HEK293 (cell line): ENCODE measurements at regions not wholly inside any gene's neighbourhood (a gene's known extent, or its start where the extent isn't known, plus 50 kb on each side); places are given as distances from the start of the nearest gene placed in this dataset.

Source experiments
- CTCF ChIA-PET: fragments of 350-600 bp; formaldehyde crosslinking; extraction: SDS; loops from one replicate; lab custom pipeline; 2021; ENCODE audit warnings: antibody characterized with exemption; lab: Yijun Ruan, JAX
- POLR2A ChIA-PET: fragments of 300-600 bp; formaldehyde crosslinking; extraction: SDS; loops from one replicate; lab custom pipeline; 2020; ENCODE audit warnings: antibody characterized with exemption, inconsistent platforms; lab: Yijun Ruan, JAX
- H3K27ac ChIP-seq: fragments of 200-500 bp; sonication (Bioruptor generic); 2 replicates; pipeline ENCODE4 v1.5.1; 2014; ENCODE audit warnings: low read depth, low read length, control low read depth, inconsistent platforms; ENCODE audit errors: extremely low read depth
- H3K36me3 ChIP-seq, 2 experiments: fragments of 200-500 bp in 1 of 2; sonication (Bioruptor generic) in 1 of 2; 1 replicate in 1 of 2; 2 replicates in 1 of 2; pipeline ENCODE4 v1.5.1; 2014 to 2017; ENCODE audit warnings: inconsistent platforms in 2 of 2, low read length in 2 of 2; ENCODE audit not compliant: control insufficient read depth in 2 of 2, insufficient read depth in 1 of 2
- H3K4me1 ChIP-seq: fragments of 200-500 bp; sonication (Bioruptor generic); 2 replicates; pipeline ENCODE4 v1.5.1; 2014; ENCODE audit warnings: mild to moderate bottlenecking, low read length, inconsistent platforms; ENCODE audit not compliant: control insufficient read depth, insufficient read depth
- H3K4me3 ChIP-seq: 2 replicates; pipeline ENCODE4 v1.5.1; 2011; ENCODE audit warnings: low read depth, mild to moderate bottlenecking, control low read depth, low read length, moderate library complexity
- H3K9me3 ChIP-seq: fragments of 200-500 bp; sonication (Bioruptor generic); 2 replicates; pipeline ENCODE4 v1.5.1; 2014; ENCODE audit warnings: low read depth, low read length, inconsistent platforms; ENCODE audit not compliant: control insufficient read depth, insufficient read depth
- EGR2 ChIP-seq: fragments of 450-650 bp; formaldehyde crosslinking; IDR thresholded peaks from 2 replicates; pipeline ENCODE4 v1.5.1; 2016; ENCODE audit warnings: low read depth, missing biosample characterization, missing genetic modification characterization
- INSM2 ChIP-seq: fragments of 450-650 bp; formaldehyde crosslinking; IDR thresholded peaks from 2 replicates; pipeline ENCODE4 v1.5.1; 2016; ENCODE audit warnings: missing biosample characterization, missing genetic modification characterization
- KLF1 ChIP-seq: fragments of 450-650 bp; formaldehyde crosslinking; IDR thresholded peaks from 2 replicates; pipeline ENCODE4 v1.5.1; 2016; ENCODE audit warnings: missing biosample characterization, missing genetic modification characterization
- KLF8 ChIP-seq: fragments of 450-650 bp; formaldehyde crosslinking; IDR thresholded peaks from 2 replicates; pipeline ENCODE4 v1.5.1; 2016; ENCODE audit warnings: missing biosample characterization, missing genetic modification characterization
- OSR2 ChIP-seq: fragments of 450-650 bp; formaldehyde crosslinking; IDR thresholded peaks from 2 replicates; pipeline ENCODE4 v1.5.1; 2016; ENCODE audit warnings: missing biosample characterization, missing genetic modification characterization
- PRDM2 ChIP-seq: fragments of 450-650 bp; formaldehyde crosslinking; IDR thresholded peaks from 2 replicates; pipeline ENCODE4 v1.5.1; 2016; ENCODE audit warnings: missing biosample characterization, missing genetic modification characterization, borderline replicate concordance
- ZBTB1 ChIP-seq: fragments of 450-650 bp; formaldehyde crosslinking; IDR thresholded peaks from 2 replicates; pipeline ENCODE4 v1.5.1; 2016; ENCODE audit warnings: missing biosample characterization, missing genetic modification characterization
- ZFHX2 ChIP-seq: fragments of 450-650 bp; formaldehyde crosslinking; conservative IDR thresholded peaks from 2 replicates; pipeline ENCODE4 v1.5.1; 2016; ENCODE audit warnings: missing biosample characterization, missing genetic modification characterization
- ZNF174 ChIP-seq: fragments of 450-650 bp; formaldehyde crosslinking; IDR thresholded peaks from 2 replicates; pipeline ENCODE4 v1.5.0; 2017; ENCODE audit warnings: missing biosample characterization, mild to moderate bottlenecking, missing genetic modification characterization
- ZNF280D ChIP-seq: fragments of 450-650 bp; formaldehyde crosslinking; IDR thresholded peaks from 2 replicates; pipeline ENCODE4 v1.5.1; 2016; ENCODE audit warnings: missing biosample characterization, missing genetic modification characterization
- ZNF658 ChIP-seq: fragments of 450-650 bp; formaldehyde crosslinking; IDR thresholded peaks from 2 replicates; pipeline ENCODE4; 2016; ENCODE audit warnings: missing biosample characterization, missing genetic modification characterization
- ZNF677 ChIP-seq: fragments of 450-650 bp; IDR thresholded peaks from 2 replicates; pipeline ENCODE4 v1.5.0; 2018; ENCODE audit warnings: missing biosample characterization, mild to moderate bottlenecking, missing genetic modification characterization, moderate library complexity
- ZSCAN5A ChIP-seq: fragments of 450-650 bp; formaldehyde crosslinking; IDR thresholded peaks from 2 replicates; pipeline ENCODE4 v1.5.1; 2016; ENCODE audit warnings: missing biosample characterization, missing genetic modification characterization

GRCh38 chr20:40805592-40805991, 116.6 kb upstream of the MAFB start:
- H3K4me3 ChIP-seq = no peak overlapping the region
- no peaks in the 10 kb centered on the region for H3K4me1 ChIP-seq
- no peaks in the 10 kb centered on the region for H3K9me3 ChIP-seq
- H3K36me3 ChIP-seq = no peaks in the 10 kb centered on the region
- no peak overlapping the region for H3K27ac ChIP-seq
- POLR2A ChIA-PET = no interaction called here
- TF ChIP-seq INSM2 (no peak), EGR2 (tag by site-specific recombination) (peak; percentile 59; the same call in 1 of the 2 replicates), OSR2 (tag by site-specific recombination) (no peak), ZFHX2 (peak; percentile 49)
- TF ChIP-seq, all 188 proteins: peak for 2
- CTCF ChIA-PET = no interaction called here

- Histone ChIP-seq H3K9me3 (no peaks in the 10 kb centered on the region), H3K36me3 (no peaks in the 10 kb centered on the region), H3K4me1 (no peaks in the 10 kb centered on the region), H3K4me3 (no peak overlapping the region), H3K27ac (no peak overlapping the region)
- ChIA-PET CTCF (no interaction called here), POLR2A (no interaction called here)
- TF ChIP-seq ZSCAN5A (tag by site-specific recombination) = no peak
- TF ChIP-seq KLF8 (tag by site-specific recombination) = no peak
- TF ChIP-seq ZNF677 = no peak
- no peak for TF ChIP-seq ZNF280D (tag by site-specific recombination)
- no peak for TF ChIP-seq ZNF658 (tag by site-specific recombination)
- no peak for TF ChIP-seq ZNF174 (tag by site-specific recombination)
- TF ChIP-seq ZBTB1 (tag by site-specific recombination) = no peak
- TF ChIP-seq PRDM2 (tag by site-specific recombination) = no peak
- no peak for TF ChIP-seq KLF1 (tag by site-specific recombination)
These were observed 118.1 kb upstream of the MAFB start for GRCh38 chr20:40806929-40807820.
